ENCODE measurements at regions not wholly inside any gene's neighbourhood (a gene's known extent, or its start where the extent isn't known, plus 50 kb on each side); places are given as distances from the start of the nearest gene placed in this dataset.

DNA sequence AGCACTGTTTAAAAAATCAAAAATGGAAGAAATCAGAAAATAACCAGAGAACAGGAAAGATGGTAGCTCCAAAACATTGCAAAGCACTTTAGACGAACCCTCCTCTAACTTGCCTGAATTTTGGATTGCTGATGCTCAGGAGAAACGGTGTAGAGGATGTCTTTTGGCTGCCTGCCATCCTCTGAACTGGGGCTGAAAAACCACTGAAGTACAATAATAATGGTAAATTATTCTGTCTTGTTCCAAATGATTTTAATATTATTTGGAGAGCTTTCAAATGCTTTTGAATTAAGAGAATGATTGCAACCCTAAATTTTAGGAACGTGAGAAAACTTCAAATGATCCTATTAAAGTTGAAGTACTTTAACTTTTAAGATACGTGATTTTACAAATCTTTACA, 167.3 kb upstream of the SLC13A1 start:
- TF ChIP-seq, protein P1, sequence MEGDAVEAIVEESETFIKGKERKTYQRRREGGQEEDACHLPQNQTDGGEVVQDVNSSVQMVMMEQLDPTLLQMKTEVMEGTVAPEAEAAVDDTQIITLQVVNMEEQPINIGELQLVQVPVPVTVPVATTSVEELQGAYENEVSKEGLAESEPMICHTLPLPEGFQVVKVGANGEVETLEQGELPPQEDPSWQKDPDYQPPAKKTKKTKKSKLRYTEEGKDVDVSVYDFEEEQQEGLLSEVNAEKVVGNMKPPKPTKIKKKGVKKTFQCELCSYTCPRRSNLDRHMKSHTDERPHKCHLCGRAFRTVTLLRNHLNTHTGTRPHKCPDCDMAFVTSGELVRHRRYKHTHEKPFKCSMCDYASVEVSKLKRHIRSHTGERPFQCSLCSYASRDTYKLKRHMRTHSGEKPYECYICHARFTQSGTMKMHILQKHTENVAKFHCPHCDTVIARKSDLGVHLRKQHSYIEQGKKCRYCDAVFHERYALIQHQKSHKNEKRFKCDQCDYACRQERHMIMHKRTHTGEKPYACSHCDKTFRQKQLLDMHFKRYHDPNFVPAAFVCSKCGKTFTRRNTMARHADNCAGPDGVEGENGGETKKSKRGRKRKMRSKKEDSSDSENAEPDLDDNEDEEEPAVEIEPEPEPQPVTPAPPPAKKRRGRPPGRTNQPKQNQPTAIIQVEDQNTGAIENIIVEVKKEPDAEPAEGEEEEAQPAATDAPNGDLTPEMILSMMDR (conservative IDR thresholded peaks at IDR 0.05; ENCODE audit: low read depth, low read length): no peak
- no peak for DNase-seq (ENCODE audit: low read depth)
- no peak overlapping the region for H3K4me3 ChIP-seq (ENCODE audit: low read depth, low read length)

DNA sequence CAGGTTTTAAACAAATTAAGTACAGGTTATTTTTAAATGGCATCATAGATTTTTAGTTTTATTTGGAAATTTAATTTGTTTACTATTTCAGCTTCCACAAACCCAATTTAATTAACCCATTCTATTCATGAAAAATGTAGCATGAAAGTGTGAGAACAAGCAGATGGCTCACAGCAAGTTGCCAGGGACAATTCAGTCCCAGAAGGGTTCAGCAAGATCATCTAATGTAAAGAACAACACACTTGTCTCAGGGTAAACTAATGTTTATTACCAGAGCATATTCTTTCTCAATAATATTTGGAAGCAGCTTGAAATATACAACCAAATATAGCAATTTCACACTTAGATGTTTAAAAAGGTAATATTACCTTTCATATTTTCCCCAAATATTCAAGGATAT, 166.9 kb upstream of the SLC13A1 start:
- DNase-seq (ENCODE audit: low read depth): no peak
- no peak overlapping the region for H3K4me3 ChIP-seq (ENCODE audit: low read depth, low read length)
- TF ChIP-seq, protein P1 (conservative IDR thresholded peaks at IDR 0.05; ENCODE audit: low read depth, low read length): no peak

DNA sequence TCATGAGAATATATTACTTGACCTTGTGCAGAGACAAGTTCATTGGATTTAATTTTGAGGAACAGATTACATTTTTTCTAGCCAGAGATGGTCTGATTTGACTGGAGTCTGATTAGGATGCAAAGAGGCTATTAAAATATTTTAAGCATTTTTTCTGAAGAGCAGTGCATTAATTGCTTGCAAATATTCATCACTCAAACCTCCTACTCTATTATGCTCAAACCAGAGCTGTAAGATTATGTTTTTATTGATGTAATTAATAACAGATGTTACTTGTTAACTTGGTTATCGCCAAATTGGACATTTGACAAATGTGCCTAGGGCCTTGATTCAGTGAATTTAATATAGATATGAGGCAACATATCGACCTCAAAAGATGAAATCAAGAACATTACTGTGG, 160.9 kb upstream of the SLC13A1 start:
- TF ChIP-seq, protein P1 (conservative IDR thresholded peaks at IDR 0.05; ENCODE audit: low read depth, low read length): no peak
- no peak for DNase-seq (ENCODE audit: low read depth)
- H3K4me3 ChIP-seq (ENCODE audit: low read depth, low read length): no peak overlapping the region

DNA sequence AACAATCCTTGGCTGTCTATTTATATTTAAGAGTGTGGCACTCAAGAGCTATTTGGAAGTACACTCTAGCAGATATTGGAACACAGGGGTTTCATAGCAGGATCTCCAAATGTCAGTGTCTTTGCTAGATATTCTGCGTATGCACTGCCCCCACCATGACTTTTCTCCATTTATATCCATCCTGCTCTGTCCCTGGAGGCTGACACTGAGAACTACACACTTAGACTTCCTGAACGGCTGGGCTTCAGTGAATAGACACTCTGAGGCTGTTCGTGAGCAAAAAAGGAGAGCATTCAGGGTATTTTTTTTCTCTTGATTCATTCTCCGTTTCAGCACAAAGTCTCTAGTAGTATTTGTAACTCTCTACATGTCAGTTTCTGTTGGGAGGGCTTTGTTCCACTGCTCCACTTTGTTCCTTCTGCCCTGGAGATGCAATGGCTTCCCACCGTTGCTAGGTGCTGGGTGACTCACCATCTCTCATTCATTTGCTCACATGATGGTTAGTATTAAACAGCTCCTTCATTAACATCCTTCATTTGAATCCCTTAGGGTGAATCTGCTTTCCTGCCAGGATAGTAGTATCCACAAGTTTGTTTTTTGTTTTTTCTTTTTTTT, 155.9 kb upstream of the SLC13A1 start:
- DNase-seq (ENCODE audit: low read depth): peak; percentile 73
- TF ChIP-seq, protein P1 (conservative IDR thresholded peaks at IDR 0.05; ENCODE audit: low read depth, low read length): peak; percentile 61

DNA sequence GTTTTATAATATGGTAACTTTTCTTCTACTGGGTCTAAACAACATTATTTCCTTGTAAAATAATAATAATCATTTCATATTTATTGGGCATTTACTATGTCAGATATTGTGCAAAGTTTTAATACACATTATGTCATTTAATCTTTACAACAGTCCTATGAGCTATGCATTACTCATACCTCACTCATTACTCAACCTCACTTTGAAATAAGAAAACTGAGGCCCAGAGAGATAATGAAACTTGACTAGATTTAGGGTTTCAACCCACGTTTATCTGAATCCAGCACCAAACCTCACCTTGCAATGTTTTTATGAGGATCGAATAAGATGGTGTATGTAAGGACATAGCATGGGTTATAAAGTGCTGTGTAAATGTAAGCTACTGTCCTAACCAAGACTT, 153.2 kb upstream of the SLC13A1 start:
- TF ChIP-seq, protein P1 (conservative IDR thresholded peaks at IDR 0.05; ENCODE audit: low read depth, low read length): no peak
- H3K4me3 ChIP-seq (ENCODE audit: low read depth, low read length): no peak overlapping the region
- DNase-seq (ENCODE audit: low read depth): peak; percentile 60

More for the DNA sequence above, 155.9 kb upstream of the SLC13A1 start:
- peak overlapping the region; percentile 12 for H3K4me3 ChIP-seq (ENCODE audit: low read depth, low read length)

DNA sequence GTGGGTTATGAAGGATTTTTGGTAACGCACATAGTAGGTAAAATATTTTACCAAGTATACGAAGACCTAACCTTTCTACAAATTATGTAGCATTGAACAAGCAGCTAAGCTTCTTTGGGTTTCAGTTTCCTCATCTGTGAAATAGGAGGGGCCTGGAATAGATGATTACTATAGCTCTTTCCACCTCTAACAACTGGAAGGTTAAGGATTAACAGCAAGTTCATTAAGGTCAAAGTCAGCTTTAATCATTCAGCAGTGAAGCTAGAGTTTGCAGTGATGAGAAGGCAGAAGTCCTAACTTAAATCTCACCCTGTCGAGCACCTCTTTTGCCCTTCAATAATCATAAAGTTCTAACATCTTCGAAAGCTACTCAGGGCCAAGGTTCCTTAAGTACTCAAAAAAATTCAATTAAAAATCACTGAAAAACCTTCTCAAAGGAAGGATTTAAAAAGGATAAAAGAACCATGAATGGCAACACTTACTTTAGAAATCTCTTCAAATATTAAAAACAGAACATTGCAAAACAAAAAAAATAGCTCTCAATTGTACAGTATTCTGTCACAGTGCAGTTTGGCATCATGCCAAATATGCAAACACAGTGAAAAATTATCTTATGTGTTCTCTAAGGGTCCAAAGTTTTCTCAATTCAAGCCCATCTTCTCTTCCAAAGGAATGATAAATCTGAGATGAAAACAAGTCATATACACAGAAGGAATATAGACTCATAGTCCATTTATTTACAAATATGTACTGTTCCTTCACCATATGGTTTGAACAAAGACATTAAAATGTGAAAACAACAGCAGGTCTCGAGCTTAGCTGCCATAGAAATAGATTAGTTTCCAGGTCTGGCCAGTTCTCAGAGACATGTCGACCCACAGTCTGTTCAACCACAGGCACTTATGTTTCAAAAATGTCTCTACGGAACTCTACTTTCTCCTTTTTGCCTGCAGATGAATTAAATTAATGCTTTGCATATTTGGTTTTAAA, 152.0 kb upstream of the SLC13A1 start:
- no peak overlapping the region for H3K4me3 ChIP-seq (ENCODE audit: low read depth, low read length)
- TF ChIP-seq, protein P1 (conservative IDR thresholded peaks at IDR 0.05; ENCODE audit: low read depth, low read length): no peak
- peak; percentile 25 for DNase-seq (ENCODE audit: low read depth)
